HCT116 (cell line): ENCODE measurements at regions not wholly inside any gene's neighbourhood (a gene's known extent, or its start where the extent isn't known, plus 50 kb on each side); places are given as distances from the start of the nearest gene placed in this dataset.

Experiments
- ATAC-seq: fragments of 200-7000 bp; cut with Tn5 transposase; 2 replicates; pipeline ENCODE4 v1.9.1; 2020; ENCODE audit warnings: mild to moderate bottlenecking, moderate library complexity
- BruUV-seq: library from RNA; stranded (reverse); fragments of 400-500 nt; replicated peaks from 2 replicates; lab custom pipeline; 2021; lab: Mats Ljungman, UMichigan
- CTCF ChIA-PET: fragments of 300-600 bp; sonication (Branson Sonifier 250); formaldehyde crosslinking; loops from one replicate; lab custom pipeline; 2021; ENCODE audit warnings: antibody characterized with exemption; lab: Charles Lee
- POLR2A ChIA-PET: fragments of 300-600, 350-600 bp; sonication (Branson Sonifier 250); formaldehyde crosslinking; loops from one replicate; lab custom pipeline; 2021; ENCODE audit warnings: antibody characterized with exemption; lab: Charles Lee
- RAD21 ChIA-PET, 2 experiments: fragments of 300-600 bp; sonication (Branson Sonifier 250); formaldehyde crosslinking; loops; one replicate each; lab custom pipeline; 2023; ENCODE audit warnings: low total read pairs in 2 of 2; ENCODE audit not compliant: uncharacterized antibody in 2 of 2, unreplicated experiment in 2 of 2, low non-redundant PET in 1 of 2; lab: Charles Lee
- DNase-seq: peaks from one replicate; pipeline ENCODE4 v3.0.0-alpha.2; 2010; ENCODE audit warnings: low read depth, low spot score
- H2AFZ ChIP-seq: fragments of 200-600 bp; shearing (Covaris generic), sonication (generic); 2 replicates; pipeline ENCODE4 v1.6.1; 2017; ENCODE audit warnings: low read depth, mixed run types, mixed read lengths, antibody characterized with exemption, low read length; ENCODE audit not compliant: poor library complexity, severe bottlenecking
- H3K27ac ChIP-seq: 2 replicates; pipeline ENCODE4 v1.5.1; 2012; ENCODE audit warnings: low read depth, low read length
- H3K27me3 ChIP-seq: fragments of 200-600 bp; sonication (generic); 2 replicates; pipeline ENCODE4 v1.6.1; 2016; ENCODE audit warnings: mixed run types, low read length, mixed read lengths; ENCODE audit not compliant: insufficient read depth
- H3K36me3 ChIP-seq, 2 experiments: fragments of 200-500 bp in 1 of 2; fragments of 200-600 bp in 1 of 2; sonication (Bioruptor generic) in 1 of 2; sonication (generic) in 1 of 2; 2 replicates each; pipeline versions ENCODE4 v1.5.1 to v1.6.1; 2014 to 2016; ENCODE audit warnings: low read length in 2 of 2, inconsistent platforms in 1 of 2, mixed read lengths in 1 of 2, mixed run types in 1 of 2; ENCODE audit not compliant: insufficient read depth in 2 of 2, control insufficient read depth in 1 of 2
- H3K4me1 ChIP-seq, 2 experiments: fragments of 200-600 bp in 1 of 2; sonication (generic) in 1 of 2; 2 replicates each; pipeline versions ENCODE4 v1.5.1 to v1.6.1; 2012 to 2017; ENCODE audit warnings: low read length in 2 of 2, inconsistent platforms in 1 of 2, mild to moderate bottlenecking in 1 of 2, mixed read lengths in 1 of 2, mixed run types in 1 of 2, moderate library complexity in 1 of 2; ENCODE audit not compliant: insufficient read depth in 2 of 2, control insufficient read depth in 1 of 2
- H3K4me2 ChIP-seq: fragments of 200-600 bp; sonication (generic); 2 replicates; pipeline ENCODE4 v1.6.1; 2017; ENCODE audit warnings: mixed run types, low read length, mixed read lengths
- H3K4me3 ChIP-seq, 2 experiments: fragments of 200-600 bp in 1 of 2; sonication (generic) in 1 of 2; replicated peaks in 1 of 2; 2 replicates each; pipeline ENCODE4 v1.5.1; 2011 to 2016; ENCODE audit warnings: low read length in 2 of 2, control low read depth in 1 of 2, low read depth in 1 of 2, mild to moderate bottlenecking in 1 of 2, mixed read lengths in 1 of 2, mixed run types in 1 of 2
- H3K79me2 ChIP-seq: fragments of 200-600 bp; sonication (generic); 2 replicates; pipeline ENCODE4 v1.6.1; 2017; ENCODE audit warnings: mild to moderate bottlenecking, mixed run types, low read length, moderate library complexity, mixed read lengths; ENCODE audit not compliant: insufficient read depth
- H3K9ac ChIP-seq: fragments of 200-600 bp; sonication (generic); 2 replicates; pipeline ENCODE4 v1.6.1; 2016; ENCODE audit warnings: low read length, mixed read lengths
- H3K9me2 ChIP-seq: fragments of 200-600 bp; sonication (generic), shearing (Covaris generic); 2 replicates; pipeline ENCODE4 v1.6.1; 2017; ENCODE audit warnings: mixed run types, mild to moderate bottlenecking, moderate library complexity; ENCODE audit not compliant: insufficient read depth
- H3K9me3 ChIP-seq, 2 experiments: fragments of 200-500 bp in 1 of 2; fragments of 200-600 bp in 1 of 2; sonication (Bioruptor generic) in 1 of 2; sonication (generic) in 1 of 2; 2 replicates each; pipeline ENCODE4 v1.6.1; 2014 to 2017; ENCODE audit warnings: low read length in 2 of 2, mixed read lengths in 2 of 2, inconsistent platforms in 1 of 2, low read depth in 1 of 2, mild to moderate bottlenecking in 1 of 2, mixed run types in 1 of 2, moderate library complexity in 1 of 2; ENCODE audit not compliant: control insufficient read depth in 1 of 2, insufficient read depth in 1 of 2
- H4K20me1 ChIP-seq: fragments of 200-600 bp; sonication (generic), shearing (Covaris generic); 2 replicates; pipeline ENCODE4 v1.6.1; 2017; ENCODE audit warnings: mixed run types, mild to moderate bottlenecking, moderate library complexity; ENCODE audit not compliant: insufficient read depth
- CBX3 ChIP-seq: IDR thresholded peaks from 2 replicates; pipeline ENCODE4 v1.6.1; 2012; ENCODE audit warnings: low read depth
- CEBPB ChIP-seq: IDR thresholded peaks from 2 replicates; pipeline ENCODE4 v1.6.1; 2012; ENCODE audit warnings: low read depth
- CTCF ChIP-seq, 3 experiments: fragments of 200-600 bp in 1 of 3; sonication (generic) in 1 of 3; IDR thresholded peaks in 2 of 3; conservative IDR thresholded peaks in 1 of 3; 2 replicates each; pipeline ENCODE4 v1.5.1; 2012 to 2017; ENCODE audit warnings: low read depth in 2 of 3, low read length in 2 of 3, antibody characterized with exemption in 1 of 3, borderline replicate concordance in 1 of 3, control low read depth in 1 of 3, mild to moderate bottlenecking in 1 of 3, mixed read lengths in 1 of 3, mixed run types in 1 of 3, moderate library complexity in 1 of 3; ENCODE audit not compliant: insufficient read depth in 1 of 3
- EGR1 ChIP-seq: IDR thresholded peaks from 2 replicates; pipeline ENCODE4 v1.6.1; 2012; ENCODE audit warnings: low read depth
- ELF1 ChIP-seq: IDR thresholded peaks from 2 replicates; pipeline ENCODE4 v1.6.1; 2012; ENCODE audit warnings: low read depth, borderline replicate concordance
- EZH2 ChIP-seq: fragments of 200-600 bp; sonication (generic); IDR thresholded peaks from 2 replicates; pipeline ENCODE4 v1.6.1; 2017; ENCODE audit warnings: antibody characterized with exemption, mixed run types
- EZH2phosphoT487 ChIP-seq: fragments of 200-600 bp; IDR thresholded peaks from 2 replicates; pipeline ENCODE4 v1.6.1; 2018; ENCODE audit warnings: antibody characterized with exemption, borderline replicate concordance
- FOSL1 ChIP-seq: IDR thresholded peaks from 2 replicates; pipeline ENCODE4 v1.6.1; 2012; ENCODE audit warnings: low read depth
- JUND ChIP-seq: IDR thresholded peaks from 2 replicates; pipeline ENCODE4 v1.6.1; 2012
- MAX ChIP-seq: IDR thresholded peaks from 2 replicates; pipeline ENCODE4 v1.6.1; 2012
- POLR2AphosphoS5 ChIP-seq: IDR thresholded peaks from 2 replicates; pipeline ENCODE4 v1.6.1; 2011; ENCODE audit warnings: mild to moderate bottlenecking, low read depth, low read length, moderate library complexity
- RAD21 ChIP-seq: IDR thresholded peaks from 2 replicates; pipeline ENCODE4 v1.6.1; 2012; ENCODE audit warnings: low read depth, mild to moderate bottlenecking
- SP1 ChIP-seq: IDR thresholded peaks from 2 replicates; pipeline ENCODE4 v1.6.1; 2012; ENCODE audit warnings: low read depth
- SRF ChIP-seq: IDR thresholded peaks from 2 replicates; pipeline ENCODE4 v1.6.1; 2012; ENCODE audit warnings: low read depth
- TCF7L2 ChIP-seq: IDR thresholded peaks from 2 replicates; pipeline ENCODE4 v1.7.0; 2011; ENCODE audit warnings: borderline replicate concordance, inconsistent platforms; ENCODE audit not compliant: insufficient read depth, insufficient read length; ENCODE audit errors: extremely low read depth
- ZFX ChIP-seq: fragments of 450-650 bp; IDR thresholded peaks from 2 replicates; pipeline ENCODE4 v1.6.1; 2017
- ZNF274 ChIP-seq: fragments of 200-500 bp; sonication (Bioruptor generic); IDR thresholded peaks from 2 replicates; pipeline ENCODE4 v1.6.1; 2014; ENCODE audit warnings: mild to moderate bottlenecking, low read depth, low read length, inconsistent platforms
- intact Hi-C: fragments of 100-400 bp; cut with micrococcal nuclease; formaldehyde crosslinking; loops from 2 replicates; pipeline ENCODE4 v1.10.0; 2022

- Histone ChIP-seq H3K27me3 (peaks cover 32% of the 10 kb centered on the region), H4K20me1 (no peaks in the 10 kb centered on the region), H3K27ac (no peak overlapping the region), H3K79me2 (no peaks in the 10 kb centered on the region), H3K9ac (no peak overlapping the region), H3K4me1 (no peaks in the 10 kb centered on the region)
- DNase-seq, result no peak
- no TSS peak for BruUV-seq
- intact Hi-C loops, result no loop called here
- POLR2A ChIA-PET, result no interaction called here
- TF ChIP-seq EGR1 (no peak), POLR2AphosphoS5 (no peak), CEBPB (no peak), ZFX (no peak), SP1 (no peak), EZH2 (no peak), SRF (no peak), MAX (no peak), ZNF274 (no peak), JUND (no peak), CTCF (IDR thresholded peaks at IDR 0.05 in 2 of 3, conservative IDR thresholded peaks at IDR 0.05 in 1 of 3; ENCODE audit: borderline replicate concordance in 1 of 3, insufficient read depth in 1 of 3, low read depth in 2 of 3, low read length in 2 of 3) (no peak), FOSL1 (no peak), ELF1 (no peak), RAD21 (no peak), EZH2phosphoT487 (no peak), TCF7L2 (no peak), CBX3 (no peak)
- TF ChIP-seq, all 23 proteins: peak for 0
- ChIA-PET CTCF (no interaction called here), RAD21 (no interaction called here)
- no peaks in the 10 kb centered on the region for H3K9me2 ChIP-seq
- no peak overlapping the region for H3K4me2 ChIP-seq
- no peak for ATAC-seq
- H2AFZ ChIP-seq, result no peak overlapping the region
- H3K36me3 ChIP-seq, result no peaks in the 10 kb centered on the region
- no peaks in the 10 kb centered on the region for H3K9me3 ChIP-seq
- H3K4me3 ChIP-seq, result no peak overlapping the region
Observed at GRCh38 chr2:236777408-236777807, 207.8 kb downstream of the ACKR3 start.
